GM06990 (cell line): ENCODE measurements at regions not wholly inside any gene's neighbourhood (a gene's known extent, or its start where the extent isn't known, plus 50 kb on each side); places are given as distances from the start of the nearest gene placed in this dataset.

ENCODE experiments used
- DNase-seq: peaks from one replicate; pipeline ENCODE4 v3.0.0-alpha.2; 2011; ENCODE audit not compliant: insufficient read length; ENCODE audit errors: extremely low read depth
- H3K27me3 ChIP-seq: replicated peaks from 2 replicates; pipeline ENCODE4 v1.6.0; 2011; ENCODE audit warnings: low read length; ENCODE audit not compliant: control insufficient read depth, insufficient read depth
- H3K36me3 ChIP-seq: 2 replicates; pipeline ENCODE4 v1.5.1; 2011; ENCODE audit warnings: low read length; ENCODE audit not compliant: control insufficient read depth, insufficient read depth
- H3K4me3 ChIP-seq: replicated peaks from 2 replicates; pipeline ENCODE4 v1.5.1; 2011; ENCODE audit warnings: low read depth, mild to moderate bottlenecking, control low read depth, low read length
- TF ChIP-seq, protein P1 (sequence below): IDR thresholded peaks from 2 replicates; pipeline ENCODE4 v1.5.1; 2011; ENCODE audit warnings: low read length, control low read depth, mild to moderate bottlenecking, inconsistent platforms; ENCODE audit not compliant: insufficient read depth, poor library complexity, severe bottlenecking

DNA sequence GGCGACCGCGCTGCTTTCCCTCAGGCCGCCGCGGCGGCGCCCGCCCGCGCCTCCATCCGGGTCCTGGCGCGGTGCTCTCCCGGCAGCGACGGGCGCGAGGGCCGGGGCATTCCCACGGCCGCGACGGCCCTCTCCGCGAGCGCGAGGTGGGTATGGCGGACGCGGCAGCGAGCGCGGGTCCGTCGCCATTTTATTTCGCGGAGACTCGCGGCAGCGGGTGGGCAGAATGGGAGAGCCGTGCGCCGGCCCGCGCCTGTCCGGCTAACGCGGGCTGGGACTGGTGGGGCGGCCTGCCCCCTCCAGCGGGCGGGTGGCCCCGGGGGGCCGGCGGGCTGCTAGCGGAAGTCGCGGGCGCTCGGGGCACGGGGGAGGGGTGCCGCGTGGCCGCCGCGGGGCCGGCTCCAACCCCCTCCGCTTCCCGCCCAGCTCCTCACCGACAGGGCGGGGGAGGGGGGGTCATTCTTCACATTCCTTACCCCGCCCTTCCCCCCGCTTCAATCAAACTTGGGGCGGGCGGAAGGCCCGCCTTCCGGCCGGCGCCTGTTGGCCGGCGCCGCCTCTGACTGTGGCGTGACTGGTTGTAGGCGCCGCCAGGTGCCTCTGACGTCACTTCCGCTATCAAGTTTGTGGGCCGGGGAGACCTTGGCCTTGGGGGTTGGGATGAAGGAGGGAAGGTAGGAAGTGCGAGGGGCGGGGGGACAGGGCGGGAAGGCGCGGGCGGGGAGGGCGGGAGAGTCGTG is 82.1 kb downstream of the PTPDC1 start:
- Histone ChIP-seq H3K27me3 (no peaks in the 10 kb centered on the region), H3K4me3 (peak overlapping the region; percentile 91), H3K36me3 (no peaks in the 10 kb centered on the region)
- peak; percentile 96 for DNase-seq
- TF ChIP-seq, protein P1, sequence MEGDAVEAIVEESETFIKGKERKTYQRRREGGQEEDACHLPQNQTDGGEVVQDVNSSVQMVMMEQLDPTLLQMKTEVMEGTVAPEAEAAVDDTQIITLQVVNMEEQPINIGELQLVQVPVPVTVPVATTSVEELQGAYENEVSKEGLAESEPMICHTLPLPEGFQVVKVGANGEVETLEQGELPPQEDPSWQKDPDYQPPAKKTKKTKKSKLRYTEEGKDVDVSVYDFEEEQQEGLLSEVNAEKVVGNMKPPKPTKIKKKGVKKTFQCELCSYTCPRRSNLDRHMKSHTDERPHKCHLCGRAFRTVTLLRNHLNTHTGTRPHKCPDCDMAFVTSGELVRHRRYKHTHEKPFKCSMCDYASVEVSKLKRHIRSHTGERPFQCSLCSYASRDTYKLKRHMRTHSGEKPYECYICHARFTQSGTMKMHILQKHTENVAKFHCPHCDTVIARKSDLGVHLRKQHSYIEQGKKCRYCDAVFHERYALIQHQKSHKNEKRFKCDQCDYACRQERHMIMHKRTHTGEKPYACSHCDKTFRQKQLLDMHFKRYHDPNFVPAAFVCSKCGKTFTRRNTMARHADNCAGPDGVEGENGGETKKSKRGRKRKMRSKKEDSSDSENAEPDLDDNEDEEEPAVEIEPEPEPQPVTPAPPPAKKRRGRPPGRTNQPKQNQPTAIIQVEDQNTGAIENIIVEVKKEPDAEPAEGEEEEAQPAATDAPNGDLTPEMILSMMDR, result no peak

DNA sequence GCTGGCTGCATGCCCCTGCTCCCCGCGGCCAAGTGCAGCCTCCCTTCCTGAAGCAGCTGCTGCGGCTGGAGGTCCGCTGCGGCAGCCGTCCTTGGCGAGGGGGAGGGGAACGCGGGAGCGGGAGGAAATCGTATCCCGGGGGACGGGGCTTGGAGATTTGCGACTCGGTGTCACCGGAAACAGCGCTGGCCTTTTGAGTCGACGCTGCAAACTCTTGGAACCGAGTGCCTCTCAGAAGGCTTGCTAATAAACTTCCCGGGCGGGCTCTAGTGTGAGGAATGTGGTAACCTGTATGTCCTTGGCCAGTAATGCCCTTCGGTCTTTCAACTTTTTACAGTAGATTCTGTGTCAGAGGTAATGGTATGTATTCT is 82.7 kb downstream of the PTPDC1 start:
- no peaks in the 10 kb centered on the region for H3K36me3 ChIP-seq
- TF ChIP-seq, protein P1, result no peak
- no peak for DNase-seq

DNA sequence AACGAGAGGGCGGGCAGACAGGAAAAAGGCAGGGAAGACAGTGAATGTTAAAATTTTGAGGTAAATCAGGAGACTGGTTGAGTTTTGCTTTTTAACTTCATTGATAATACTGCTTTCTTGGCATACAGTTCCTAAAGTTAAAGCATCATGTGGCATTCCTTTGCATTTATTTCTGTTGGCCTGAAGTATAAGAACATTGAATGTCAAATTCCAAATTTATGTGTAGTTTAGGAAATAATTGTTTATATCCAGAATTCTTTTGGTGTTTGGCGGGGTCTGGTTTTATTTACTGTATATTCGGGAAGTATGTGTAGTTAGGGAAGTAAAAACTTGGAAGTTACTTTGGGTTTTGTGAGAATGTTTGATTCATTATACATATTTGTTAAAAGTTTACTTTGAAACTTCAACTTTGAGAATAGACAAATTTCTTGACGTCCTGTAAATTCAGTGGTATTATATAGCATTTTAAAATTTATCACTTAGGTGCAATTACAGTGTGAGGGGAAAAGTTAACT is 83.2 kb downstream of the PTPDC1 start:
- H3K27me3 ChIP-seq, result no peaks in the 10 kb centered on the region
- peak overlapping the region; percentile 91 for H3K4me3 ChIP-seq
- no peak for DNase-seq
- H3K36me3 ChIP-seq, result no peaks in the 10 kb centered on the region
- TF ChIP-seq, protein P1, result no peak

More for the DNA sequence above, 82.7 kb downstream of the PTPDC1 start:
- Histone ChIP-seq H3K27me3 (no peaks in the 10 kb centered on the region), H3K4me3 (peak overlapping the region; percentile 91)

DNA sequence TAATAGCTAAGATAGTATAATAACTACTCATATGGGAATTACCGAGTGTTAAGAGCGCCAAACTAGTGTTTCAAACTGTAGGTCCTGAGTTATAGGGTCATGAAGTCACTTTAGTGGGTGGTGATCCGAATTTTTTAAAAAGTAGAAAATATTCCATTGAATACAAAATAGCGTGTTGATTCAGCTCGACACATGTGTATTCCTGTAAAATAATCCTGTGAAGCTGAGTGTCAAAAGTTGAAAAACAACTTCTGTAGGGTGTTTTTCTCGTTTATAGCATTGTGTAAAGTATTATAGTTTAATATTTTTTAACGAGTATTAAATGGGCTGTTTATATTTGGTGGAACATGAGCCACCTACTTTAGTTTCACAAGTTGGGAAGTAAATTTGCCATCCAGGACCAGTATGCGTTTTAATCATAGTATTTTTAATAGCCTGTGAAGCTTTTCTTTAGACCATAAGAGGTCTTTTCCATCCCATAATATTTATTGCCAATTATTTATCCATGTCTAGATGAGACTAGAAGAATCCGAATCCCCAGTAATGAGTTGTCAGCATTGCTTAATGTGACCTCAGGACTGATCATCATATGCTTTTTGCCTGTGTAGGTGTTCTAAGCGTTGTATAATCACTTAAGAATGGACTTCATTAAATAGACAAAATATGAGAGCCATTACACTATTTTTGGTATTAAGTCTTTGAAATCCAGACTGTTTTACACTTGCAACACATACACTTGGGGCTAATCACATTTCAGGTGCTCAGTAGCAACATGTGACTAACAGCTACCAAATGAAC is 84.1 kb downstream of the PTPDC1 start:
- H3K4me3 ChIP-seq, result peak overlapping the region; percentile 91

DNA sequence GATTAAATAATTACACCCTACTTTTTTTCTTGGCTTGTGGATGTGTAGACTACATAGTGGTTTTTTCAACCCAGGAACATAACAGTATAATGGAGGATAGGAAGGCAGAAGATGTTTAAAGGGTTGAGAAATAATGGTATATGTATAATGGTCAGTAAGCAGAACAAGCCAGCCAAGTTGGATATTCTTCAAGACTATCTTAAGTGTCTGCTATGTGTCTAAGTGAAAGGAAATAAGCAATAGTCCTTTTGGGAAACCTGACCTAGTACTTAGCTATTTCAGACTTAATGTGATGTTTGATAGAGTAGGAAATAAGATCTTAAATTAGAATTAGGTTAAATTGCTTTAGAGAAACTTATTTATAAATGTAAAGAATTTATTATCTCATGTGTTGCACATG is 85.7 kb downstream of the PTPDC1 start:
- Histone ChIP-seq H3K36me3 (no peaks in the 10 kb centered on the region; the same call in 1 of the 2 replicates), H3K27me3 (no peaks in the 10 kb centered on the region), H3K4me3 (peak overlapping the region; percentile 1; the same call in 1 of the 2 replicates)
- no peak for DNase-seq
- TF ChIP-seq, protein P1, result no peak

More for the DNA sequence above, 84.1 kb downstream of the PTPDC1 start:
- TF ChIP-seq, protein P1, result no peak
- no peak for DNase-seq
- Histone ChIP-seq H3K27me3 (no peaks in the 10 kb centered on the region), H3K36me3 (no peaks in the 10 kb centered on the region; the same call in 1 of the 2 replicates)
